ENCODE measurements at regions not wholly inside any gene's neighbourhood (a gene's known extent, or its start where the extent isn't known, plus 50 kb on each side); places are given as distances from the start of the nearest gene placed in this dataset.
"Not testable (repeated sequence)": the region's sequence is repeated elsewhere in the genome, so short reads cannot be mapped to it uniquely, and the experiment has no call there.

GRCh38 chr14:83894568-83894967, 1635.4 kb upstream of the FLRT2 start:
- no peak for DNase-seq

DNA sequence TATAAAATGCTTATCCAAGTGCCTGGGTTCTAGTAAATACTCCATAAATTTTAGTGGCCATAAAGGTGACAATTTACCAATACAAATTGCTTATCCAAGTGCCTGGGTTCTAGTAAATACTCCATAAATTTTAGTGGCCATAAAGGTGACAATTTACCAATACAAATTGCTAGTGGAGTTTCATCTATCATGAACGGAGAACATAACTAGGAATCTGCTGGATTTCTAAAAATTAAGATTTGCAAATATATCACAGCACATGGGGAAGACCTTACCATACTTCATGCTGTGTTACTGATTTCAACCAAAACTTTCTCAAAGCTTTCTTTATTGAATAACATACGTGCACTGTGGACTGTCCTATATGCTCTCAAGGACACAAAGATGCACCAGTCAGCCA, 1631.4 kb upstream of the FLRT2 start:
- DNase-seq: not testable (repeated sequence)

GRCh38 chr14:83899706-83900105, 1630.2 kb upstream of the FLRT2 start:
- no peak for DNase-seq

DNA sequence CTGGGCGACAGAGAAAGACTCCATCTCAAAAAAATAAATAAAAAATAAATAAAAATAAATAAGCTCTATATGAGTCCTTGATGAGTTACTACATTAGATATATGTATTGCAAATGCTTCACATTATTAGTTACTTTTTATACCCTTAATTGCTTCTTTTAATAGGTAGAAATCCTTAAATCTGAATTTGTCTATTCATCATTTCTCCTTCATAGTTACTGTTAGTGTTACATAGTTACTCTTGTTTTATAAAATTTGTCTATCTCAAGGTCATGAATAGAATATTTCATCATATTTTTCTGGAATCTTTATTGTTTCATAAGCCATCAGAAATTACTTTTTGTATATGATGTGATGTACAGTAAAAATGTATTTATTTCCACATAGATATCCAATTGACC, 1624.8 kb upstream of the FLRT2 start:
- no peak for DNase-seq

GRCh38 chr14:83908419-83908818, 1621.5 kb upstream of the FLRT2 start:
- DNase-seq: no peak

DNA sequence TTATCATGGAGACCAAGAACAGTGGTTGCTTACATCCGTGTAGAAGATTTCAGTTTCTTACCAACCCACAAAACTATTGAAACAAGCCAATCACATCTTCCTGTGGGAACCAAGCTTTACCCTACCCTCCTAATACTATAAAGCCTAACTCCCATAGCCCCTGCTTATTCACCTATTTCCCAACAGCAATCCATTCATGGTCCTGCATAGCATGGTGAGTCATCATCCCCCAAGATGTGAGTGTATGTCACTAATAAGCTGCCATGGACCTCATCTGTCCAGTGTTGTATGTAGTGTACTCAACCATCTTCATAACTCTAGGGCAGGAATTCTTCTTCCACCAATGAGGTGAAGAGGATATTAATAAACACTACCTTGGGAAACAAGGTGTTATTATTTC, 1620.4 kb upstream of the FLRT2 start:
- no peak for DNase-seq

GRCh38 chr14:83912032-83912642, 1617.8 kb upstream of the FLRT2 start:
- DNase-seq: no peak

- no peak for DNase-seq
These were observed 1616.5 kb upstream of the FLRT2 start for GRCh38 chr14:83913476-83913875.

GRCh38 chr14:83918546-83918945, 1611.4 kb upstream of the FLRT2 start:
- no peak for DNase-seq

DNA sequence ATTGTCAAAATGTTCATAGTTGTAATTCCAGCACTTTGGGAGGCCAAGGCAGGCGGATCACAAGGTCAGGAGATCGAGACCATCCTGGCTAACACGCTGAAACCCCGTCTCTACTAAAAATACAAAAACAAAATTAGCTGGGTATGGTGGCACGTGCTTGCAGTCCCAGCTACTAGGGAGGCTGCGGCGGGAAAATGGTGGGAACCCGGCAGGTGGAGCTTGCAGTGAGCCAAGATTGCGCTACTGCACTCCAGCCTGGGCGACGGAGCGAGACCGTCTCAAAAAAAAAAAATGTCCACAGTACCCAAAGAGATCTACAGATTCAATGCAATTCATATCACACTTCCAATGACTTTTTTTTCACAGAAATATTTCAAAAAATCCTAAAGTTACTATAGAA, 1610.3 kb upstream of the FLRT2 start:
- DNase-seq: not testable (repeated sequence)

DNA sequence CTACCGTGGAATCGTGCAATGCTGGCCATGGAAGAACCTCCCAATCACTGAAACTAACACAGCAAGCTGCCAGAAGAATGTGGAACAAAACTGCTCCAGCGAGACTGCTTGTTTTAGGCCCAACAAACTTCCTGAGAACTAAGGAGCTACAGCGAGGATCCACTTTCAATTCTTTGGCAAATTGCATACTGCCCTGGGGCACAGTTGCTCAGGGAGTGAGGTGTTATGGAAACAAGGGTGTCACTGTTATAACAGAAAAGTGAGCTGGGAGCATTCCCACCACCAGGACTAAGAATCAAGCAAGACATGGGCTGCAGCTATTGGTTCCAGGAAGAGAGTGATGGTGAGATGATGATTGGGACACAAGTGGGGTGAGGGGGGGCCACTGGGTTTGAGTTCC, 1606.1 kb upstream of the FLRT2 start:
- no peak for DNase-seq

GRCh38 chr14:83924259-83924658, 1605.7 kb upstream of the FLRT2 start:
- DNase-seq: no peak

DNA sequence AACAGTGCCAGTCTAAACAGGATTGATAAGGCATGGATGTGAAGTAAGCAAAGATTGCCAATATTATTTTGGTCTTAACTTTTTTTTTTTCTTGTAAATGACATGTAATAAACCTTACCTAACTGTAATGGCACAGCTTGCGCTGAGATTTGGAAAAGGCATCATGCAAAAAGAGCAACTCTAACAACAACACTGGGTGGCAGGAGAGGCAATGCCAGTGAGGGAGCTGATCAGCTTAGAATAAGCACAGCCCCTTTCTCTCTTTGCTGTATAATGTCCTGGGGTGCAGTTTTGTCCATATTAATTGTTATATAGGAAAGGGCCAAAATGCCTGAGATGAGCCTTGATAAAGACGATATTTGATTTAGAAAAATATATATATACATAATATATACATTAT, 1589.7 kb upstream of the FLRT2 start:
- no peak for DNase-seq

- DNase-seq: no peak
These were observed 1571.6 kb upstream of the FLRT2 start for GRCh38 chr14:83958359-83958758.

DNA sequence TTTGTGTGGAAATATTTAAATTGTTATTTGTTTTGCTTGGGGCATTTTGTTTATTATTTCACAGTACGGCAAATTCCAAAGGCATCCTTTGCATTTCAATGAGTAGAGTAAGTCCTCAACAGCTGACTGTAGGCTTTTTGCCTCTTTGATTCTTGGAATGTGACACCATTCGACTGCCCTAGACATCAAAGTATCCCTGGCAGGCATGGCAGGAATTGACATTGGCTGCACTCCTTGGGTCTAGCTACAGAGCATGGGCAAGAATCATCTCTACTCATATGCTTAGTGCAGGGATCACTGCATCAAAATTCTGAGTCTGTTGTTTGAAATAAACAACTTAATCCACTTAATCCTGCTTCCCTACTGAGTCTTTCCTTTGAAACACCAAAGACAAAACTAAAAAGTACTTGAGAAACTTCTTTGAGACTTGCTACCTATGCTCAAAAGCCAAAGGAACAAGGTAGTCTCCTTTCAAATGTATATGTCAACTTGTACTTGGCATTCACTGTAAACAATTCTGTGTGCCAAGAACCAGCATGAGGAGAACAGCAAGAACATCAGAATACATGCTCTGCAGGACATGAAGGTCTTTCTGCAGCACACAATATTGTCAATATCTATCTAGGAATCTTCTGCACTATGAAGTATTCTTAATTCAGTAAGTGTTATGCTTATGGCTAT, 1569.0 kb upstream of the FLRT2 start:
- no peak for DNase-seq

DNA sequence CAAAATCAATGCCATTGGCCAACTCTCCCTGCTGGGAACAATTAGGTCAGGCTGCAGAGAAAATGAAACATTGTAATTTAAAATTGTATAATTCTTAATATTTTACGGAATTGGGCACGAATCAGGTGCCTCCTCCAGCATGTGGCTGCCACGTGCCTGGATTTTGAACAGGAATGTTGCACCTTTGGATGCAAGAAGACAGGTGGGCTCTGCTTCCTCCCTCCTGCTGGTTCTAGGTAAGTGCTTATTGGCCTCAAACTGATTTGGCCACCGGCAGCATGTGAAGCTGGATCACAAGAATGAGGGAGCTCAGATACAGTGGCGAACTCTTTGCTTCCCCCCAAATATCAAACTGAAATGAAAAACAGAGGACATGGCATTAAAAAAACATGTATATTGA, 1559.9 kb upstream of the FLRT2 start:
- DNase-seq: no peak

DNA sequence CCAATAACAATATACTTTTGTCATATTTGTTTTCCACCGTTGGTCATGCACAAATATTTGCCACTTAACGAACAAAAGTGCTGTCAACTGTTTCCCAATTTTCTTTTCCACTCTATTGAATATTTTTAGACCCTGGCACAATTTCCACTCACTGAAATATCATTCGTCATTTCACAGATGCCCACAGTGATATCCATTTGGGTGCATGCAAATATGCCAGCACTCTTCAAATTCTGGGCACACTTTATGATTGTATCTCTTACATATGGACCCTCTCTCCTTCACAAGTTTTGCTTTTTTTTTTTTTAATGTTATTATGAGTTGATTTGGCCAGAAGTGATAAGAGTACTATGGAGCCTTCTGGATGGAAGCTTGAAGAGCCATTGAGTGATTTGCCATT, 1557.3 kb upstream of the FLRT2 start:
- DNase-seq: no peak

- no peak for DNase-seq
These were observed 1555.2 kb upstream of the FLRT2 start for GRCh38 chr14:83974647-83975163.

DNA sequence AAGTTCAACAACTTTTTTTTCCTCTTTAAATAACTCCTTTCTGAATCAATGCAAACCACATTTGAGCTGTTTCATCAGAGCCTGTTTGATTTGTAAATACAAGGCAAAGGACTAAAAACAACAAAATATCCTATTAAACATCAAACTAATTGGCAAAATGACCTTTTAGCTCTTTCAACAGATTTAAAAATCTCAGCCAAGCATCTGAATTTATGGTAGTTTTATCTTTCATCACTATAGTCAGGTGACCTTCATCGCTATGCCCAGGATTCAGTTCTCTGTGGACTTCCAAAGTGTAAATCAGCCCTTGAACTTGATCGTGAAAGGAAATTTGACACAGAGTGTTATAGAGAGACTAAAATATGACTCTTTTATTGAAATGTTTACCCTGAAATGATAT, 1554.5 kb upstream of the FLRT2 start:
- no peak for DNase-seq

DNA sequence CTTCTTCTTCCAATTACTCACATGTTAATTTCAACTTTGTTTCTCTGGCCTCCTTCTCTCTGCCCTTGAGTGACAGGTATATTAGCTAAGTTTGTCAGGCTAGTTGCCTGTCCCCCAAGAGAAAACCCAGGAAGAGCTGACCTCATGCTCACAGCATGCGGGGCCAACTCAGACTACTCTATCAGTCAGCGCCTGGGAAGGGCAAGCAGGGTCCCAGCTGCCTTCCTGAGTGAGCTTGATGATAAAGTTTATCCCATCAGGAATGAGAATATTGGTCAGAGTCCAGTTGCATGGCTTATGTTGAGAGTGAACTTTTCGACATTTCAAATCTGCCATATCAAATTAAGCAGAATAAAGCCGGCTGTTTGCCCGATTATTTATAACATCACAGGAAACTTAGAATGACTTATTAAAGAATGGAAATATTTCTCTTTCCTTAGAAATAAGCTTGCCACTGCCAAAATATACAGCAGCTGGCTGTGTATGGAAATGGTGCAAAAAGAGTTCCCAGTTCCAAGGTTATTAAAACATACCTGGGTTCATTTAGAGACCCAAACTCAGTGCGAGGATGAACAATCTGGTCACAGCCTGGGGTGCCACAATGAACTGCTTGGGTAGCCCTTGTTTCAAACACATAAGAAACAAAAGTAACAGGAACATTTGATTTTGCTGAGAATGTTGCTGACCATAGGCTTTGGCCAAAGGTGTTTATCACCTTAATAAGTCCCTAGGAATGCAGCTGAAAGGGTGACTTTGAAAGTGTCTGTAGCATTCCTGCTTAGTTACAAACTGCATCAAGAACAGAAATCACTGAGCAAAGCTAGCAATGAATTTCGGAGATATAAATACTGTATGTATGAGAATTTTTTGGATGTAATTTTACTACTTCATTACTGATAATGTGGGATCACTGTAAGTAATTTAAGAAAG, 1553.8 kb upstream of the FLRT2 start:
- DNase-seq: no peak

GRCh38 chr14:83977583-83977982, 1552.4 kb upstream of the FLRT2 start:
- no peak for DNase-seq

DNA sequence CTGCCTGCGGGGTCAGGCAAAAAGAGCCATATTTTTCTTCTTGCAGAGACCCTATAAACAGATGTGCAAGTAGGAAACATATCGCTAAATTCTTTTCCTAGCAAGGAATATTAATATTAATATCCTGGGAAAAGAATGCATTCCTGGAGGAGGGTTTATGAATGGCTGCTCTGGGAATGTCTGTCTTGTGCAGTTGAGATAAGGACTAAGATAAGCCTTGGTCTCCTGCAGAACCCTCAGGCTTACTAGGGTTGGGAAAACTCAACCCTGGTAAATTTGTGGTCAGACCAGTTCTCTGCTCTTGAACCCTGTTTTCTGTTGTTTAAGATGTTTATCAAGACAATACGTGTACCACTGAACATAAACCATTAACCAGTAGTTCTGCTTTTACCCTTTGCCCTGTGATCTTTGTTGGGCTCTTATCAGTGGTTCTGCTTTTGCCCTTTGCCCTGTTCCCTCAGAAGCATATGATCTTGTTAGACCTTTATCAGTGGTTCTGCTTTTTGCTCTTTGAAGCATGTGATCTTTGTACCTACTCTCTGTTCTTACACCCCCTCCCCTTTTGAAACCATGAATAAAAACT, 1548.2 kb upstream of the FLRT2 start:
- not testable (repeated sequence) for DNase-seq

GRCh38 chr14:83988275-83988674, 1541.7 kb upstream of the FLRT2 start:
- DNase-seq: no peak

All from NCI-H1436 (cell line).